ENCODE measurements at regions not wholly inside any gene's neighbourhood (a gene's known extent, or its start where the extent isn't known, plus 50 kb on each side); places are given as distances from the start of the nearest gene placed in this dataset.
A peak's percentile ranks its signal among the peaks of the same experiment; 100 is the strongest.

- no peak for DNase-seq (ENCODE audit: low read depth in 2 of 2)
Observed at GRCh38 chr4:189763583-189763982, 177.1 kb upstream of the FRG1 start.

- DNase-seq (ENCODE audit: low read depth in 2 of 2): no peak
Observed at GRCh38 chr4:189765301-189765700, 175.4 kb upstream of the FRG1 start.

- no peak for DNase-seq (ENCODE audit: low read depth in 2 of 2)
Observed at GRCh38 chr4:189765736-189766135, 174.9 kb upstream of the FRG1 start.

GRCh38 chr4:189767941-189768340, 172.7 kb upstream of the FRG1 start:
- DNase-seq (ENCODE audit: low read depth in 2 of 2): no peak

- no peak for DNase-seq (ENCODE audit: low read depth in 2 of 2)
Observed at GRCh38 chr4:189769131-189769530, 171.5 kb upstream of the FRG1 start.

GRCh38 chr4:189771696-189772361, 168.8 kb upstream of the FRG1 start:
- DNase-seq (ENCODE audit: low read depth in 2 of 2): no peak

- DNase-seq (ENCODE audit: low read depth in 2 of 2): no peak
Observed at GRCh38 chr4:189773909-189774308, 166.8 kb upstream of the FRG1 start.

GRCh38 chr4:189779281-189779980, 161.2 kb upstream of the FRG1 start:
- no peak for DNase-seq (ENCODE audit: low read depth in 2 of 2)

- DNase-seq (ENCODE audit: low read depth in 2 of 2): no peak
Observed at GRCh38 chr4:189780391-189780790, 160.3 kb upstream of the FRG1 start.

- DNase-seq (ENCODE audit: low read depth in 2 of 2): no peak
Observed at GRCh38 chr4:189784651-189785050, 156.0 kb upstream of the FRG1 start.

- no peak for DNase-seq (ENCODE audit: low read depth in 2 of 2)
Observed at GRCh38 chr4:189785257-189785656, 155.4 kb upstream of the FRG1 start.

- no peak for DNase-seq (ENCODE audit: low read depth in 2 of 2)
Observed at GRCh38 chr4:189786447-189786846, 154.2 kb upstream of the FRG1 start.

GRCh38 chr4:189787216-189788031, 153.2 kb upstream of the FRG1 start:
- DNase-seq (ENCODE audit: low read depth in 2 of 2): no peak

GRCh38 chr4:189792924-189793618, 147.6 kb upstream of the FRG1 start:
- peak; percentile 45 to 51 for DNase-seq (ENCODE audit: low read depth in 2 of 2)

GRCh38 chr4:189800545-189801088, 140.1 kb upstream of the FRG1 start:
- no peak for DNase-seq (ENCODE audit: low read depth in 2 of 2)

- no peak for DNase-seq (ENCODE audit: low read depth in 2 of 2)
Observed at GRCh38 chr4:189802884-189803283, 137.8 kb upstream of the FRG1 start.

- DNase-seq (ENCODE audit: low read depth in 2 of 2): no peak
Observed at GRCh38 chr4:189804894-189805293, 135.8 kb upstream of the FRG1 start.

GRCh38 chr4:189806506-189806905, 134.2 kb upstream of the FRG1 start:
- DNase-seq (ENCODE audit: low read depth in 2 of 2): no peak

GRCh38 chr4:189807031-189807430, 133.6 kb upstream of the FRG1 start:
- no peak for DNase-seq (ENCODE audit: low read depth in 2 of 2)

- DNase-seq (ENCODE audit: low read depth in 2 of 2): no peak
Observed at GRCh38 chr4:189809241-189809735, 131.4 kb upstream of the FRG1 start.

- DNase-seq (ENCODE audit: low read depth in 2 of 2): no peak
Observed at GRCh38 chr4:189809839-189810238, 130.8 kb upstream of the FRG1 start.

Measured in stimulated activated CD4-positive, alpha-beta T cell treated with anti-CD3 and anti-CD28 coated beads, Interleukin-15, amount 100 ng/mL, for 48 hours (primary cell).